ENCODE measurements at regions not wholly inside any gene's neighbourhood (a gene's known extent, or its start where the extent isn't known, plus 50 kb on each side); places are given as distances from the start of the nearest gene placed in this dataset.

GRCh38 chr5:105659396-105659795, 2011.3 kb downstream of the EFNA5 start:
- no peak for TF ChIP-seq TAF1 (IDR thresholded peaks at IDR 0.05; ENCODE audit: borderline replicate concordance, insufficient read depth, low read length)
- TF ChIP-seq POLR2AphosphoS5 (IDR thresholded peaks at IDR 0.05; ENCODE audit: low read depth, low read length): no peak

Measured in PFSK-1 (cell line).